HCT116 (cell line): ENCODE measurements at regions not wholly inside any gene's neighbourhood (a gene's known extent, or its start where the extent isn't known, plus 50 kb on each side); places are given as distances from the start of the nearest gene placed in this dataset.

Source experiments
- CEBPB ChIP-seq: IDR thresholded peaks from 2 replicates; pipeline ENCODE4 v1.6.1; 2012; ENCODE audit warnings: low read depth
- CTCF ChIP-seq, 3 experiments: fragments of 200-600 bp in 1 of 3; sonication (generic) in 1 of 3; IDR thresholded peaks in 2 of 3; conservative IDR thresholded peaks in 1 of 3; 2 replicates each; pipeline ENCODE4 v1.5.1; 2012 to 2017; ENCODE audit warnings: low read depth in 2 of 3, low read length in 2 of 3, antibody characterized with exemption in 1 of 3, borderline replicate concordance in 1 of 3, control low read depth in 1 of 3, mild to moderate bottlenecking in 1 of 3, mixed read lengths in 1 of 3, mixed run types in 1 of 3, moderate library complexity in 1 of 3; ENCODE audit not compliant: insufficient read depth in 1 of 3
- ELF1 ChIP-seq: IDR thresholded peaks from 2 replicates; pipeline ENCODE4 v1.6.1; 2012; ENCODE audit warnings: low read depth, borderline replicate concordance
- EZH2 ChIP-seq: fragments of 200-600 bp; sonication (generic); IDR thresholded peaks from 2 replicates; pipeline ENCODE4 v1.6.1; 2017; ENCODE audit warnings: antibody characterized with exemption, mixed run types
- MAX ChIP-seq: IDR thresholded peaks from 2 replicates; pipeline ENCODE4 v1.6.1; 2012
- POLR2A ChIP-seq: IDR thresholded peaks from 2 replicates; pipeline ENCODE4 v1.7.0; 2011; ENCODE audit warnings: borderline replicate concordance; ENCODE audit not compliant: insufficient read depth, insufficient read length; ENCODE audit errors: extremely low read depth
- POLR2AphosphoS5 ChIP-seq: IDR thresholded peaks from 2 replicates; pipeline ENCODE4 v1.6.1; 2011; ENCODE audit warnings: mild to moderate bottlenecking, low read depth, low read length, moderate library complexity
- RAD21 ChIP-seq: IDR thresholded peaks from 2 replicates; pipeline ENCODE4 v1.6.1; 2012; ENCODE audit warnings: low read depth, mild to moderate bottlenecking
- REST ChIP-seq: IDR thresholded peaks from 2 replicates; pipeline ENCODE4 v1.6.1; 2012; ENCODE audit warnings: low read depth
- SIN3A ChIP-seq: IDR thresholded peaks from 2 replicates; pipeline ENCODE4 v1.6.1; 2012; ENCODE audit warnings: low read depth
- SP1 ChIP-seq: IDR thresholded peaks from 2 replicates; pipeline ENCODE4 v1.6.1; 2012; ENCODE audit warnings: low read depth
- TCF7L2 ChIP-seq: IDR thresholded peaks from 2 replicates; pipeline ENCODE4 v1.7.0; 2011; ENCODE audit warnings: borderline replicate concordance, inconsistent platforms; ENCODE audit not compliant: insufficient read depth, insufficient read length; ENCODE audit errors: extremely low read depth
- ZFX ChIP-seq: fragments of 450-650 bp; IDR thresholded peaks from 2 replicates; pipeline ENCODE4 v1.6.1; 2017
- ZNF274 ChIP-seq: fragments of 200-500 bp; sonication (Bioruptor generic); IDR thresholded peaks from 2 replicates; pipeline ENCODE4 v1.6.1; 2014; ENCODE audit warnings: mild to moderate bottlenecking, low read depth, low read length, inconsistent platforms

GRCh38 chr10:21445163-21445562 is 80.3 kb downstream of the SKIDA1 start:
- no peak for TF ChIP-seq CTCF (IDR thresholded peaks at IDR 0.05 in 2 of 3, conservative IDR thresholded peaks at IDR 0.05 in 1 of 3; ENCODE audit: borderline replicate concordance in 1 of 3, insufficient read depth in 1 of 3, low read depth in 2 of 3, low read length in 2 of 3)
- TF ChIP-seq POLR2A = no peak
- no peak for TF ChIP-seq REST
- no peak for TF ChIP-seq POLR2AphosphoS5
- no peak for TF ChIP-seq MAX
- TF ChIP-seq ELF1 = no peak
- TF ChIP-seq RAD21 = no peak
- no peak for TF ChIP-seq CEBPB
- no peak for TF ChIP-seq SIN3A
- TF ChIP-seq TCF7L2 = no peak
- no peak for TF ChIP-seq ZFX
- no peak for TF ChIP-seq EZH2
- TF ChIP-seq SP1 = no peak
- TF ChIP-seq ZNF274 = no peak
